Fibroblast of mammary gland (primary cell): ENCODE measurements at regions not wholly inside any gene's neighbourhood (a gene's known extent, or its start where the extent isn't known, plus 50 kb on each side); places are given as distances from the start of the nearest gene placed in this dataset.

Experiments used
- DNase-seq: peaks from one replicate; pipeline ENCODE4 v3.0.0-alpha.2; 2010; ENCODE audit warnings: low read depth
- H3K4me3 ChIP-seq: 2 replicates; pipeline ENCODE4 v1.5.1; 2011; ENCODE audit warnings: low read depth, mild to moderate bottlenecking, low read length, moderate library complexity; ENCODE audit not compliant: control insufficient read depth
- CTCF ChIP-seq: conservative IDR thresholded peaks from 2 replicates; pipeline ENCODE4 v1.5.1; 2011; ENCODE audit warnings: low read depth, low read length, inconsistent platforms; ENCODE audit not compliant: control insufficient read depth, insufficient read depth

GRCh38 chr3:72282918-72283317 is 498.0 kb upstream of the PROK2 start:
- DNase-seq = no peak
- TF ChIP-seq CTCF = no peak
- H3K4me3 ChIP-seq = no peak overlapping the region

GRCh38 chr3:72281551-72281950 is 496.6 kb upstream of the PROK2 start:
- no peak for DNase-seq
- no peak overlapping the region for H3K4me3 ChIP-seq
- no peak for TF ChIP-seq CTCF

- DNase-seq = no peak
- H3K4me3 ChIP-seq = no peak overlapping the region
- no peak for TF ChIP-seq CTCF
Measured at GRCh38 chr3:72280876-72281275, 495.9 kb upstream of the PROK2 start.

GRCh38 chr3:72279631-72280041 is 494.7 kb upstream of the PROK2 start:
- no peak overlapping the region for H3K4me3 ChIP-seq
- DNase-seq = no peak
- no peak for TF ChIP-seq CTCF

- no peak for TF ChIP-seq CTCF
- no peak overlapping the region for H3K4me3 ChIP-seq
- no peak for DNase-seq
Measured at GRCh38 chr3:72279068-72279604, 494.2 kb upstream of the PROK2 start.

- no peak for TF ChIP-seq CTCF
- no peak for DNase-seq
- no peak overlapping the region for H3K4me3 ChIP-seq
Measured at GRCh38 chr3:72278349-72279067, 493.6 kb upstream of the PROK2 start.
